Daoy (cell line): ENCODE measurements at regions not wholly inside any gene's neighbourhood (a gene's known extent, or its start where the extent isn't known, plus 50 kb on each side); places are given as distances from the start of the nearest gene placed in this dataset.
A peak's percentile ranks its signal among the peaks of the same experiment; 100 is the strongest.

Experiments
- DNase-seq: peaks from one replicate; pipeline ENCODE4 v3.0.0-alpha.2; 2015; ENCODE audit warnings: low read depth

DNA sequence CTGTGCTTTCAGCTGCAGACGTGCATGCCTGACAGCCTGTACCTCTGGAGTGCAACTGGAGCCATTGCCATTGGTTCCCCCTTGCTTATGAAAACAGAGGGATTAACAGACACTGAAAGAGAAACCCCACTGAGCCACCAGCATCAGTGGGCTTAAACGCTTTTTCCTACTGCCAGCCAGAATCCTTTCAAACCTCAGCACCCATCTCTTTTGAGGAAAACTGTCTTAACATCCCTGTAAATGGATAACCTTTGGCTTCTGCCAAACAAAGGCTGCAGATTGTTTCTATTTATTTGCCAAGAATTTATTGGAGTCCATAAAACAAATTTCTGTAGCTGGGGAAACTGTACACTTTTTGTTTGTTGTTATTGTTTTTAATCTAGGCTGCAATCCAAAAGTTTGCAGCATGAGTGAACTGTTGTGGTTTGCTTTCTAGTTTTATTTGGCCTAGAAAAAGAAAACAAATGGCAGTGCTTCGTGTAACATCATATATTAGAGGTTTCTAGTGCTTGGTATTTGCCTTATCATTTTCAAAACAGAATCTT is 369.2 kb upstream of the IL12A start:
- DNase-seq, result peak; percentile 55

DNA sequence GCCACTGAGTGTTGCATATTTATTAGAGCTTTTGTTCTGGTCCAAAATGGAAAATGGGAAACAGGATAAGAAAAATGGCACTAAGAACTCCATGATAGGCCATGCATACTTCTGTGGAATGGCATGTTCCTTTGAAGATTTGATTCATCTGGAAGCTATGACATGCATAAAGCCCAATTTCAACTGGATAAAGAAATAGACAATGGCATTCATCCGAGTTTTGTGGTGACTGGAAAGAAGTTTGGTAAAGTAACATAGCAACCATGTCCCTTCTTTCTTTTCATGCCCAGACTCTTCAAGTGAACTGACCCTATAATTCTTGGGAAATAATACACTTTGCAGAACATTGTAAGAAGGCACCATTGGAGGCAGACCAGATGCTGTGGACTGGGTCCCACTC is 368.4 kb upstream of the IL12A start:
- no peak for DNase-seq

DNA sequence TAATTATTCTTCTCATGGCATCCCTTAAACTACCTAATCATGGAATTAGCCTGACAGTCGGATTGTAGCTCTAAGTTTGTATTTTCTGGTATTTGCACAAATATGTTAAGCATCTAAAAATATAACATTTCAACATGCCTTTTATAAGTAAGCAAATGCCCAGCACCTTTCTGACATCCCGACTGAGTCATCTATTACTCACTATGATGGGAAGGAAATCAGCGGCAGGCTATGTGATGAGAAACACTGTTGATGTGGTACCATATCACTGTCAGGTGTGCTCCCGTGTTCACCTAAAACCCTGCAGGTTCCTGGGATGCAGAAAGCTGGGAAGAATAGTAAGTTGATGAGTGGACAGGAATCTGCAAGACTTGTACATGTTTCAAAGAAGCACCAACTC is 367.8 kb upstream of the IL12A start:
- DNase-seq, result peak; percentile 64

DNA sequence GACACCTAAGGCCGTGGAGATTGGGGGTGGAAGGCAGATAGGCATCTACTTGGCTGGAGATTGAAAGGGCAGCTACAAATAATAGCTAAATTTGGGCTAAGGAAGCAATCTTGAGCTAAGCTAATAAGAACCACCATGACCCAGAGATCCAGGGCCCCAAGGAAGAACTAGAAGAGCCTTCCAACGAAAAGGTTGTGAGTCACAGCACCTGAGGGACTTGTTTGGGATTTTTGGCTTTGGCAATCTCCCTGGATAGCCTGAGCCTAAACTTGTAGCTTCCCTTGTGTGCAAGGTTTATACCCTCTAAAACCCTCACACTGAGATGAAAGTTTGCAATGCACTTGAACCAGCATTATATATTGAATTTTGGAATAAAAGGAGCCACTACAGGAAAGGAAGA is 364.0 kb upstream of the IL12A start:
- DNase-seq, result no peak

DNA sequence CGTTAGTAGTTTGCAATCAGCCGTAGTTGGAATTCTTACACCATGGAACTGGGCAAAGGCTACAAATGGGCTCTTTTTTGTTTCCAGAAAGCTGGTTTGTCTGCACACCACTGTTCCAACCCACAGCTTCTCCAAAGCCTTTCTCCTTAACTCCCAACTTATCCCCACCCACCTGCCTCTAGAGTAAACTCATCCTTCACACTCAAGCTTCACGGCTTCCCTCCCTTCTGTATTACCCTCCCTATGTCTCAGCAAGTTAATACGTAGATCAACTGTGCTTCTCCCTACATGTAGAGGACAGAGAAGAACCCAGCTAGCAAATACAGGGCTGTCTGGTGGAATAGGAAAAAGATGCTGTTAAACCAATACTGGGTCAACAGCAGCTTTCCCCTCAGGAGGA is 363.0 kb upstream of the IL12A start:
- DNase-seq, result no peak

DNA sequence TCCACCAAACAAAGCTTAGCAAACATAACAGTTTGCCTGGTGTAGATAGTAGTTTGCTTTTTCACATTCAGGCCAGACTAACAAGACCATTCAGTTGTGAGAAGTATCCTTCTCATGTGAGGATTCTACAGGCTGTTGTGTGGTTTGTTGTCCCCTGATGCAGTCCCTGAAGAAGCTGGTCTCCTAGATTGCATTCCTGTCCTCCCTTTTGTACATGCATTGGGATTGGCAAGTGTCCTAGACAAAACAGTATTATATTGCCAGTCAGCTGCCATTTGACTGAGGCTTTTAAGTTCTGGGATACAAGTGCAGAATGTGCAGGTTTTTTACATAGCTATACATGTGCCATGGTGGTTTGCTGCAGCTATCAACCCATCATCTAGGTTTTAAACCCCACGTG is 362.0 kb upstream of the IL12A start:
- no peak for DNase-seq

DNA sequence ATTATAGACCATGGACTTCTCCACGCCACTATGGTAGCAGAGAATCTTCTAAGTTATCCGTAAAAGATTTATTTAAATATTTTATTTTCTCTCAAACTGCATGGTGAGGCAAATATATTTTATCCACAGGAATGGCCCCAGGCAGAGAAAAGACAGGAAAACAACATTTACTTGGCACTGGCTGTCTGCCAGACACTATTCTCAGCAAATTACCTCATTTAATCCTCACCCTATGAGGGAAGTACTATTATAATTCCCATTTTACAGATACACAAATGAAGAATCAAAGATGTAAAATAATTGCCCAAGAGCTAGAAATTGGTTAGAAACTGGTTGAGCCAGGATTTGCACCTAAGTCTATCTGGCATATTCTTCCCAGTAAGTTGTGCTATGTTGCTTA is 361.4 kb upstream of the IL12A start:
- DNase-seq, result peak; percentile 45

DNA sequence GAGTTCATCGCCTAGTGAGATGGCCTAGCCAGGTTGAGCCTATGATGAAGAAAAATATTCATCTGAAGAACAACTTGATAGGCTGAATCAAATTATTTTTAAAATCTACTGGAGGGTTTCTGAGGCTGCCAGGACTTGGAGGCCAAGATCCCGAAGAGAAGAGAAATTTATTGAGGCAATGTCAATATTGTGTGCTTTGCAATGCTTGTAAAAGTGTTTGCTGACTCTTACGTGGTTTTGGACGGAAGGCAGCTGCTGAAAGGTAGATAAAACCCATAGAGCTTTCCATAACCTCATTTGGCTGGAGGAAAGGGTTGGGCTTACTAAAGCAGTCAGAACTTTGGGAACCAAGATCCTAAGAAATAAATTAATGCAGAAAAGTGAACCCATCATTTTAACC is 361.0 kb upstream of the IL12A start:
- DNase-seq, result no peak

DNA sequence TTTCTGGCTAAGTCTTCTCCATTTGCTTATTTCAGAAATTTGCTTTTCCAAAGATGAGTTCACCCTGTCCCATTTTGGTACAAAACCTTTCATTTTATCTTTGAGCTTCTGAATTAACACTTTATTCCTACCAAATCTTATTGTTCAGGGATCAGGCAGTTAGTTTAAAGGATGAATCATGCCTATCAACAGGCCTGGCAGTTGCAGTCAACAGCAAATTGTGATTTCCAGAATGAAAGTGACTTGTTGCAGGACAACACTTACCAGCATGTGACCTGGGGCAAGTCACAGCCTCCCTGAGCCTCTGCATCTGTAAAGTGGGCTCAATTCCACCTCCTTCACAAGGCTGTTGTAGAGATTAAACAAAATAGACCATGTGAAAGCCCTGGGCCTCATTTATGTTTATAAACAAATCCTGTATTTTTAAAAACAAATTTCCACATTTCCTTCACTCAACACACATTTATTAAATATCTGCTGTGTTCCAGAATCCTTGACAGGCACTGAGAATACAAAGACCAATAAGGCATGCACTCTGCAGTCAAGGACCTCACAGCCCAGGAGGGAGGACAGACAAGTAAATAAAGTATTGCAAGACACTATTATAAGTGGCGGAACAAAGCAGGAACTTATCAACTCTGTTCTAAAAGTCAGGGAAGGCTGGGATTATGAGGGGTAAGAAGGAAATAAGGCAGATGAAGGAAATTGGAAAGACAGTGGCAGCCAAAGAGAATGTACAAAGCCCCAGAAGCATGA is 359.1 kb upstream of the IL12A start:
- DNase-seq, result no peak

DNA sequence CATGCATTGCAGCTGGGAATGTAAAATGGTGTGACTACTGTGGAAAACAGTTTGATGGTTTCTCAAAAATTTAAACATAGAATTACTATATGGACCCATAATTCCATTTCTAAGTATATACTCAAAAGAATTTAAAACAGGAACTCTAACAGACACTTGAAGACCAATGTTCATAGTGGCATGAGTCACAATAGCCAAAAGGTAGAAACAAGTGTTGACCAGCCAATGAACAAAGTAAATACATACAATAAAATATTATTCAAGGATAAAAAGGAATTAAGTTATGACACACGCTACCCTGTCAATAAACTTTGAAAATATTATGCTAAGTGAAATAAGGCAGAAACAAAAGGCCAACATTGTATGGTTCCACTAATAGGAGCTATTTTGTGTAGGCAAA is 357.4 kb upstream of the IL12A start:
- no peak for DNase-seq

DNA sequence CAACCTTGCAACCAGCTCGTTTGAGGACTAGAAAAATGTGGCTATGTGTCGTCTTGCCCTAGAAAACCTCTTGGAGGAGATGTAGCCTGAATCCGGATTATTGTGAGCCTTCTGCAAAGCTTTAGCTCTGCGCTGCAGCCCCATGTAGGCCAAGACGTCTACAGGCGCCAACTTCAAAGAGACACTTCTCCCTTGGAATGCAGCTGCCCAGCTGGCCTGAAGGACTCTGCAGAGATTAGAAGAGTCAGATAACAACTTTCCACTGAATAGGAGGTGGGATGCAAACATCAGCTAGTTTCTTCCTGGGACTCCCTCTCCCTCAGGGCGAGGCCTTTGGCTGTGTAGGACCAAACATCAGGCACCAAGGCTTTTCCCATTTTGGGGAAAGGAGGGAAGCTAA is 356.5 kb upstream of the IL12A start:
- no peak for DNase-seq

DNA sequence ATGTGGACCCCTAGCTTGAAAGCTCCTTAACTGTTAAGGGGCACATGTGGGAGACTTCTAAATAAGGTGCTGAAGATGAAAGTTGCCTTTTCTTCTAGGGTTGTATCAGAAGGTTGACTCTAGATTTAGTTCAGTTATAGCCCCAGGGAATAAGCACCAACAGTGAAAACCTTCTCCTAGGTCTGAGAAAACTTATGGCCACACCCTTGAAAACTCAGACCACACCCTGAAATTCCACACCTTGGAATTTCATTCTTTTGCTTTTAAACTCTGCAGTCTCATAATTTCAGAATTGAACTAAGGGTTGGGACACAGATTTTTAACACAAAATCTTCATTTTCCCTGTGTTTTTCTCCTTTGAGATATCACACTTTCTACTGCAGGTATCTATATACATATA is 355.8 kb upstream of the IL12A start:
- no peak for DNase-seq

DNA sequence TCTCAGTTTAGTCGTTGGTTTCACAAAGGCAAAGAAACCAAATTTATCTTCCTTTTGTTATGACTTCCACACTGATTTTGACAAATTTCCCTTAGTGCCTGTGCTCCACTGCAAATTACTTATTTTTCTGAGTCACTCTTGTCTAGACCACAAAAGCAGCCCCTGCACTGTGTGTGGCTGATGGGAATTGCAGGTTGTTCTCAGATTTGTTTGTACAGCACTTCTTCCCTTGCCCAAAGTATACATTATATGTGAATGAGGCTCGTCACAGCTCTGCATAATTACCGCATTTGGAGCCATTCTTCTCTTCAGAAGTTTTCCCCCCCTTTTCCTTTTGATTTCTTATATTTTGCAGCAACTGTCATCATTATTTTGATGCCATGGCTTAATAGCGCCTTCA is 354.2 kb upstream of the IL12A start:
- peak; percentile 93 for DNase-seq

DNA sequence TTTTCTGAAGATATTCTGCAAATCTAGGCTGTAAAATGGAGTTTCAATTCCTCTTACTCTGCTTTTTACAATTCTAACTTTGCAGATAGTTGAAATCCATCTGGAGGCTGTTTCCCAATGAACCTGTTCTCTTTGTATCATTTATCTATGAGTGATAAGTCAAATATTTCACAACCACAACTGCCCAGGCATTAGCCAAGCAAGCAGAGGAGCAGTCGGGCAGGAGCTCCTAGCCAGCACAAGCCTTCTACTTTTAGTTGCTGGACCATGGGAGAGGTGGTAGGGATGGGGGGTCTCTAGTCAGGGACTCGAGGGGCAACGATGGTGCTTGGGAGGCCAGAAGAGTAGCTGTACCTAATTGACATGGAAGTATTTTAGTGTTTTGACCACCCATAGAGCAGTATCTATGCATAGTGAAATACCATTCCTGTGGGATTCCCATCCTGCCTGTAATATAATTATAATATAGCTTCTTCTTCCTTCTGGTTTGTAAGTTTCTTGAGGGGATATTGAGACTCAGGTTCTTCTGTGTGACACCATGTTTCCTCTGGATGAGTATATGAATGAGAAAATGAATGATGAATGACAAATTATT is 353.5 kb upstream of the IL12A start:
- peak; percentile 69 for DNase-seq

DNA sequence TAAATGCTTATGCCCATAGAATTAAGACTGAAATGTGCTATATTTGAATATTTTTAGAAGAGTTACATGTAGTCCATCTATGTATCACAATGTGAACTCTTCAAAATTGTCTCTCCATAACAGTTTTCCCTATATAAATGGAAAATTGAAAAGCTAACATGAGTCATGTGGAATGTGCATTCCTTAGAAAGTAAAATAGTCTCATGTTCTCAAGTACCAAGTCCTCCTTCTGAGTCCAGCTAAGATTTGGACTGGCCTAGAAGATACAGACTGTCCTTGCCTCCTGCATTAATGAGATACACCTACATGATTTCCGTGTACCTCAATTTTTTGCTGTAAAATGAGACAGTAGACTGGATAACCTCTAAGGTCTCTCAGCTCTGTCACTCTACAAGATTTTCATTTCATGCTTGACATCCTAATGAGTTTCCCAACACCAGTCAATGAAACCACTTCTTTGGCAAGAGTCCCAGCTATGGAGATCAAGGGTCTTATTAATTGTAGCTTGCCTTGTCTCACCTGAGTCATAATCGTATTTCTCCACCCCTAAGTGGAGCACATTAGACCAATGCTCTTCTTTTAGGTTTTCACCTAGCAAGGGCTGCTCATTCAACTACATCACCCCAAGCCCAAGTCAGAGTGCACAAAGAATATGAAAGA is 350.6 kb upstream of the IL12A start:
- DNase-seq, result peak; percentile 49

DNA sequence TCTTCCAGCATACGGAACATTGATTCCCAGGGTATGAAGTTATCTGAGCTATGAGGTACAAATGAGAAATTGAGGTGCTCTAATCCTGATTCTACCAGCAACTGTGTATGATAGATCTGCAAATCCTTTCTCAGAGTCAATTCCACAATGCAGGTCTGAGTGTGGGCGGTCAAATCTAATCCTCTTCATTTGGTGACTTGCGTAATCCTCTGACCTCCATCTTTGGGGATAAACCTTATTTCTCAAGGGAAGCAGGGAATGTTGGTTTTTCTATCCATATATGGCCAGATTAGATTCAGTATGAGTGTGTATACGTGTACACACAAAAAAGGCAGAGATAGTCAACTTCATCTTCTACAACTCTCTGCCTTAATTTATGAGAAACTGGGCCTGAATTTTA is 348.4 kb upstream of the IL12A start:
- DNase-seq, result no peak

DNA sequence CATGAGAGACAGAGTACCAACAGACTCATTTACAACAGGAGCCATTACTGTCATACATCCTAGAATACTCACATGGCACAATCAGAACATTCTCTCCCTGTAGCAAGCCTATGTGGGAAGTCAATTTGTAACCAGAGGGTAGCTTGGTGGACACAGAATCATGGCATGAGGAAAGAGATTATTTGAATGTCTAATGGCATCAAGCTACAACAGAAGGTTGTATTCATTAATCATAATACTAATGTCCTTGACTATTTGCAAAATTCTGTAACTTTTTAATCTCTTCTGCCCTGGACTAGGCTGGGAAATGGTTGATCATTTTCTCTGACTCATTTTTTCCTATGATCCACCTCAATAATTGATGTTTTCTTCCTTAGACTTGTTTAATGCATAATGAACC is 345.2 kb upstream of the IL12A start:
- no peak for DNase-seq

DNA sequence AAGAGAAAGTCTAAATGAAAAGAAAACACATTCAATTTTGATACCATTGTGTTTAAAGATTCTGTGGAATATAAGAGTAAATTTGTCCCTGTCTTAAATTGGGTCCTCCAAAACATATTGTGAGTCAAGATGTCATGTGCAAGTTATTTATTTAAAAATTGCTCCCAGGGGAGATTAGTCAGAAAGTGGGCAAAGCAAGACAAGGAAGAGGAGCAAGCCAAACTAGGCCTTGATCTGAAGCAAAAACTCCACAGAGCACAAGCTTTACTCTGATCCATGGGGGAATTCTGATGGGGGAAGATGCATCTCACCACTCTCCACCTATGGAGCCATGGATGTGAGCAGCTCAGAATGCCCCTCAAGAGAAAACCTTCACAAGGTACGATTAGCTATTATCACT is 342.8 kb upstream of the IL12A start:
- DNase-seq, result no peak

DNA sequence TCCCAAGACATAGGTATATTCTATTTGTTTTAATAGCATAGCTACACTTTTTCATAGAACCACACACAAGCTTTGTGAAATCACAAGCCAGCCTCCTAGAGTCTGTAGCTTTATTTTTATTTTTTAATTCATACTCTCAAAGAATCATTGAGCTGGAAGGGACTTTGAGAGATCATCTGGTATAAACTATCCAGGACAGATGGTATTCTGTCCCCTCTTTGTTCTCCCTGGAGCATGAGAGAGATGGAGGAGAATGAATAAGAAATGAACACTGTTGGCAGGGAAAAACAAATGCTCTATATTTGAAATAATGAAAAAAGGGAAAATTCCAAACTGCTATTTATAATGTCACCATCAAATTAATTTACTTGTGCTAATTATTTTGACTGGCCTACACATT is 338.7 kb upstream of the IL12A start:
- no peak for DNase-seq

DNA sequence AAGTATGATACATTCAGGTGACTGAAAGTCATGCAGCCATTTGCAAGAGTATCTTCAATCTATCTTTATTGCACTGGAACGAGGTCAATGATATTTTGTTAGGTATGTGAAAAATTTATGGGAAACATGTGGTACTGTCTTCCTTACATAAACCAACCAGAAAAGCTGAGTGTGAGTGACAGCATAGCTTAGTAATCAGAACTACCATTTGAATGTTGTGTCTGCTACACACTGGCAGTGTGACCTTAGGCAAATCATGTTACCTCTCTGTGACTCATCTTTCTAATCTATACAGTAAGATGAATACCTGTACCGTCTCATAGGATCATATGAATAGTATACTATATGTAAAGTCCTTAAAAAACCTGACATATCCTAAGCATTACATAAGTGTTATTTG is 337.9 kb upstream of the IL12A start:
- no peak for DNase-seq

DNA sequence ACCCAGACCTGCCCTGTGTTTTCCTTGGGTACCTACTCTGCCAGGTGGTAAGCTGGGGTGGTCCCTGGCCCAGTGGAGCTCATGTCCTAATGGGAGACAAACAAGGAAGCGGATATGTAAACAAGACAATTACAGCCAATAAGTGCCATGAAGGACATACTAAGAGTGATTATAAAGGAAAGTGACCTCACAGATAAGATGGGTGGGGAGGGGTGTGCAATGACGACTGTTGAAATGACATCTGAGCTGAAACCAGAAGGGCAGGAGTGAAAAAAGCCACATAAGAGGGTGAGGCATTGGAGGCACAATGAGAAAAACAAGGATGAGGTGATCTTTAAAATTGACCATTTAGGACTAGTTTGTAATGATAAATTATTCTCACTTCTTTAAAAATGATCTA is 336.2 kb upstream of the IL12A start:
- DNase-seq, result no peak

DNA sequence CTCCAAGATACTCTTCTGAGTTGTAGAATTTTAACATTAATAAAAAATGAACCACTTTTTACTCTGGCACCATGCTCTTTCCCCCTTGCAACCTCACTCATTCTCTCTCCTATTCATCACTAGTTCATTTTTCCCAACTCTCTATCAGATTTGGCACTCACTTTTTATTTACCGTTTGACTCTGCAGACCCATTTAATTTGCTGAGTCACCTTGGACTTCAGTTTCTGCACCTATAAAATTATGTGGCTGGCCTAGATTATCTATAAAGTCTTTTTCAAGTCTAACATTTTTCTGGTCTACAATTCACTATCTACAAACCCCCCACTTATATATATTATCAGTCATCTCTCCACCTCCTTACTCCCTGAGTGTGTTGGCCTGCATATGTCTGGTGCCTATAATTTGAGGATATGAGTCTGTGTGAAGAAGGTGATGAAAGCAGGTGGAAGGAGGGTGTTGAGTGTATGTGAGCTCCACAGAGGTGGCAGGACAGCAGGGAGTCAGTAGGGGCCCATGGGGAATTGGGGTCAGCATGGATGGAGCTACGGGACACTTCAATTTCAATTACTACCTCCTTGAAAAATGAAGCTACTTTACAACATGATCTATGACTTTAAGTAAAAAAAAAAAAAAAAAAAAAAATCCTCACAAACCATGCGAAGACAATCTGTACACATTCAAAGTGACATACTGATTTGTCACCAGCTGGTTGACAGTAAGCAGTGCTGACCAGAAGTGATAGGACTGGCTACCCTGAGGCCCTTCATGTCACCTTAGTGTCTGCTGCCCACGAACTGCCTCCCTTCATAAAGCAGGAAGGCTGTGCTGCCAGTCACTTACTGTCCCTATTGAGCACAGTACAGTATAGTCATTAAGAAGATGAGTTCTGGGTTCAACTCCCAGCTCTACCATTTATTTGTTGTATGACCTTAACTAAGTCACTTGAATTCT is 334.2 kb upstream of the IL12A start:
- no peak for DNase-seq
